Cardiac fibroblast (primary cell): ENCODE measurements at regions not wholly inside any gene's neighbourhood (a gene's known extent, or its start where the extent isn't known, plus 50 kb on each side); places are given as distances from the start of the nearest gene placed in this dataset.
"Not testable (repeated sequence)": the region's sequence is repeated elsewhere in the genome, so short reads cannot be mapped to it uniquely, and the experiment has no call there.

Experiments used
- DNase-seq, 2 donors: peaks; one replicate each; pipeline versions ENCODE4 v3.0.0 to v3.0.0-alpha.2; 2010; ENCODE audit warnings: low read depth in 2 of 2
- H3K4me3 ChIP-seq, 2 donors: replicated peaks in 1 of 2; 1 replicate in 1 of 2; 2 replicates in 1 of 2; pipeline ENCODE4 v1.5.1; 2011; ENCODE audit warnings: low read depth in 2 of 2, low read length in 2 of 2, mild to moderate bottlenecking in 2 of 2, moderate library complexity in 1 of 2
- TF ChIP-seq, protein P1 (sequence below): IDR thresholded peaks from one replicate; pipeline ENCODE4 v1.5.1; 2011; ENCODE audit warnings: low read depth, mild to moderate bottlenecking, low read length, inconsistent platforms

DNA sequence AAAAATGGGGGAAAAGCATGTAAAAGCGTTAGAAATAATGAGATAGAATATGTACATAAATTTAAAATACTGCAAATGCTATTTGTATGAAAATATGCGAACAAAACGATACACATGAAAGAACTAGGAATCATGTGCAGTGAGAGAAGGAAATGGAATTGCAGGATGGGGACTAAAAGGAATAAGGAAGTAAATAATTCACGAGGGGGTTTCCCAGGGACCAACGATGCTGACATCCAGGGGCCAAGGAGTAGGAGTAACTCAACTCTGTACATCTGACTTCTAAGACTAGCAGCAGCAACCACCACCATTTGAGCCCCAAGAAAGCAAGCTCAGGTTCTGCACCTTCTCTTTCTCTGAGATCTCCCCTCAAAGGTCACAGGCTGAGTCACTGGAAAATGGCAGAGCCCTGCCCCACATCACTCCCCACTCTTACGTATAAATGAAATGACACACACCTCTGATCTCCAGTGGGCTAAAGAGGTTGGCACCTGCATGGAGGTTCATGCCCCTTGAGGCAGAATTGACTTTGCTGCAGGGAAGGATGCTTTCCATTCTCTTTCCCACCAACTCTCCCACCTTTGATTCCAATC, 100.0 kb upstream of the DLG1 start:
- no peak for DNase-seq
- TF ChIP-seq, protein P1, sequence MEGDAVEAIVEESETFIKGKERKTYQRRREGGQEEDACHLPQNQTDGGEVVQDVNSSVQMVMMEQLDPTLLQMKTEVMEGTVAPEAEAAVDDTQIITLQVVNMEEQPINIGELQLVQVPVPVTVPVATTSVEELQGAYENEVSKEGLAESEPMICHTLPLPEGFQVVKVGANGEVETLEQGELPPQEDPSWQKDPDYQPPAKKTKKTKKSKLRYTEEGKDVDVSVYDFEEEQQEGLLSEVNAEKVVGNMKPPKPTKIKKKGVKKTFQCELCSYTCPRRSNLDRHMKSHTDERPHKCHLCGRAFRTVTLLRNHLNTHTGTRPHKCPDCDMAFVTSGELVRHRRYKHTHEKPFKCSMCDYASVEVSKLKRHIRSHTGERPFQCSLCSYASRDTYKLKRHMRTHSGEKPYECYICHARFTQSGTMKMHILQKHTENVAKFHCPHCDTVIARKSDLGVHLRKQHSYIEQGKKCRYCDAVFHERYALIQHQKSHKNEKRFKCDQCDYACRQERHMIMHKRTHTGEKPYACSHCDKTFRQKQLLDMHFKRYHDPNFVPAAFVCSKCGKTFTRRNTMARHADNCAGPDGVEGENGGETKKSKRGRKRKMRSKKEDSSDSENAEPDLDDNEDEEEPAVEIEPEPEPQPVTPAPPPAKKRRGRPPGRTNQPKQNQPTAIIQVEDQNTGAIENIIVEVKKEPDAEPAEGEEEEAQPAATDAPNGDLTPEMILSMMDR = no peak

DNA sequence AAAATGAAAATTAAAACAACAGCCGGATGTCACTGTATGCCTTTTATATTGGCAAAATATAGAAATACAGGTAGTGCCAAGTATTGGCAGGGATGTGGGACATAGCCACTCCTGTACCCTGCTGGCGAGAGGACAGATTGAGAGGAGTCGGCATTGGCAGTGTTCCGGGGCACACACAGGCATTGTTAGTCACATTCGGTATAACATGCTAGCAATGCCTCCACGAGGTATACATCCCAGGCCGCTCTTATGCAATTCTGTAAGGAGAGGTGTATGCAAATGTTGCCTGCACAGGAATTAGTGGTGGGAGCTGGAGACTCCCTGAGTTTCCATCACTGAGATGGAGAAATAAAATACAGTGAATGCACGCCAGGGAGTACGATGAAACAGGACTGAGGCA, 99.4 kb upstream of the DLG1 start:
- no peak for DNase-seq
- no peak overlapping the region for H3K4me3 ChIP-seq
- TF ChIP-seq, protein P1 = no peak

More for the DNA sequence above, 100.0 kb upstream of the DLG1 start:
- no peak overlapping the region for H3K4me3 ChIP-seq

DNA sequence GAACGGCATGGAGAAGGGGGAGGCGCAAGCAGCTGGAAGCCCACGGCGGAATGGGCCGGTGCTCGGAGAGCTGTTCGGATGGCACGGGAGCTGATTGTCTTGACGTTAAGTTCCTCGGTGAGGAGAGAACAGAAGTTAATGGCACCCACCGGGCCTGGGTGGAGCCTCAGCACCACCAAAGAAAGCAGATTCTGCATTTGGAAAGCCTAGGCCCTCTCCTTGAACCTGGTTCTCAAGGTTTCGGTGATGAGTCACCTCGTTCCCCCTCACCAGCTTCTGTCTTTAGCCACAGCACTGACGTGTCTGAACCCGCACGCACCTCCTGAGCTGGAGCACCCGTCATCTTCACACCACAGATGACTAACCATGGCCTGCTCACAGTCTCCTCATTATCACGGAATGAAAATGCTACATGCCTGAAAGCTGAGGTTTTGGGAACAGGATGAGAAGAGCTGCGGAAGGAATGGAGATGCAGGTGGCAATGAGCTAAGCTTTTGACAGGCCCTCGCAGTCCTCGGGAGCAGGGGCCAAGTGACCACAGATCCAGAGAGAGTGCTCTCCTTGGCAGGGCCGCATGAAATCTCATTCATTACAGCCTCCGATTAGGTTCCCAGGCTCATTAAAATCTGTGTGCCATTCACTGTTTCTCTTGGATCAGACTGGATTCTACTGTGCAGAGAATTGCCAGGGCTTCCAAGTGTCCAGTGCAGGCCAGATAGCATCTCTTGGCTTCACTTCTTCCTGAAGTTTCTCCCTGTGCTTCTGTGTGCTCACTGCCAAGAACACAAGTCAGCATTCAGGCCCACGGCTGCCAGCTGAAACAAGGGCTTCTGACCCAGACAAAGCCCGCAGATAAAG, 96.3 kb upstream of the DLG1 start:
- no peak overlapping the region for H3K4me3 ChIP-seq
- TF ChIP-seq, protein P1 = no peak
- DNase-seq = peak; percentile 97 to 99

DNA sequence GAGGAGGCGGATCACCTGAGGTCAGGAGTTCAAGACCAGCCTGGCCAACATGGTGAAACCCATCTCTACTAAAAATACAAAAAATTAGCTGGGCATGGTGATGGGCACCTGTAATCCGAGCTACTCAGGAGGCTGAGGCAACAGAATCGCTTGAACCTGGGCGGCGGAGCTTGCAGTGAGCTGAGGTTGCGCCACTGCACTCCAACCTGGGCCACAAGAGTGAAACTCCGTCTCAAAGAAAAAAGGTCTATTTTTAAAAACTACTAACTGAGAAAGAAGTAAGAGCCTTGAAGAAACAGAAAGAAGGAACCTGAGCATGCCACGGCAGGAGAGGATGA, 95.7 kb upstream of the DLG1 start:
- DNase-seq, H3K4me3 ChIP-seq: not testable (repeated sequence)

DNA sequence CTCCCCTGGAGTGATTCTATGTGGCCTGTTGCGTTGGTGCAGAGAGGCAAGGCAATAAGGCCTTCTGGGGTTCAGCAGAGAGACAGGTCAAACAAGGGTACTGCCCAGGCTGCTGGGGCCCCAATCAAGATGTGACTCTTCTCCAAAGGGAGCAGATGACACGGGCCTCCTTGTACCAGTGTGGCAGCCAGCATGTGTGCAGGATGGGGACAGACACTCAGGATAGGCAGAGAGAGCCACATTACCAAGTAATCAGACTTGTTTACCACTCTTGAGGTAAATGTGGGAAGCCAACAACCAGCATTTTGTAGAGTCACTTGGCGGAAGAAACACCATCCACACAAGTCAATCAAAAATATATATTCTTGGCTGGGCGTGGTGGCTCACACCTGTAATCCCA, 95.3 kb upstream of the DLG1 start:
- no peak for DNase-seq
- no peak overlapping the region for H3K4me3 ChIP-seq
- TF ChIP-seq, protein P1 = no peak

DNA sequence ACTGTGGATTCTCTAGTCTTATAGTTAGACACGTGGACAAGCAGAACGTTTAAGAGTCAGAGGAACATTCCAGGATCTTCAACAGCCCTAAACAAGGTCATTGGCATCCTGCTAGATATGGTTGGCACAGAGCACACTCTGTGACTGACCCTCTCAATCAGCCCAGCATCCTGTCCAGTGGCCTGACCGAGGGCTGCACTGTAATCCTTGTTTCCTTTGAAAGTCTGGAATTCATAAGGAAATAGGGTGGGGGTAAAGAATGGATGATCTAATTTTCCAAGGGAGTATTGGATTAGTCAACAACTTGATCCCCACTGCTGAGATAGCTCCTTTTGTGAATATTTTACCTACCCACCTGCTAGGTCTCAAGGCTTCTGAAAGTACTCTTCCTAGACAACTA, 94.5 kb upstream of the DLG1 start:
- TF ChIP-seq, protein P1 = no peak
- peak; percentile 21 to 38 for DNase-seq
- H3K4me3 ChIP-seq = no peak overlapping the region

DNA sequence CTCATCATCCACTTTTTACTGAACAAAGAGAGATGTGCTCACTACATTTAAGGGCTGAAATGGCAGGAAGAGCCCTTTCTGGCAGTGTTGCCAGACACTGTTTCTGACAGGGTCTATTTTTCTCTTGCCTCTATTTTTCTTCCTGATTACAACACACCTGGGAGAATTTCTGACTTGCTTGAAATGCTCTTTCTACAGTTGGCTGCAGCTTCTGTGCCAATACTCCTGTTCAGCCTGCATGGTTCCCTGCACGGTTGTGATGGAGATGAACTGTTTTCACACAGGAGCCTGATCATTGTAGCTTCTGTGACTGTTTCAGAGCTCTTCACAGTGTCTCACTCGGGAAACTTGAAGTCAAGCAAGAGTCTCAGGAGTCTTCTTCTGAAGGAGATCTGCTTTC, 83.0 kb upstream of the DLG1 start:
- TF ChIP-seq, protein P1 = no peak
- no peak for DNase-seq
- no peak overlapping the region for H3K4me3 ChIP-seq
